Endothelial cell of umbilical vein (primary cell): ENCODE measurements at regions not wholly inside any gene's neighbourhood (a gene's known extent, or its start where the extent isn't known, plus 50 kb on each side); places are given as distances from the start of the nearest gene placed in this dataset.

ENCODE experiments used
- BruUV-seq: library from RNA; stranded (reverse); fragments of 400-500 nt; replicated peaks from 2 replicates; lab custom pipeline; 2021; lab: Mats Ljungman, UMichigan
- CTCF ChIA-PET: fragments of 300-600, 350-600 bp; sonication (Branson Sonifier 250); formaldehyde crosslinking; loops from one replicate; lab custom pipeline; 2021; ENCODE audit warnings: antibody characterized with exemption, inconsistent platforms; lab: Charles Lee
- POLR2A ChIA-PET: fragments of 300-600, 350-600 bp; sonication (Branson Sonifier 250); formaldehyde crosslinking; loops from one replicate; lab custom pipeline; 2021; ENCODE audit warnings: antibody characterized with exemption, inconsistent platforms; lab: Charles Lee
- DNase-seq: peaks from one replicate; pipeline ENCODE4 v3.0.0-alpha.2; 2011; ENCODE audit warnings: low read depth, low spot score
- FAIRE-seq: peaks from 2 replicates; lab custom pipeline; 2011; peaks lifted over from hg19 to GRCh38; lab: Jason Lieb, UNC
- H2AFZ ChIP-seq: 2 replicates; pipeline ENCODE4 v1.6.0; 2012; ENCODE audit warnings: low read depth, low read length, control low read depth, inconsistent platforms
- H3K27ac ChIP-seq: 2 replicates; pipeline ENCODE4 v1.5.1; 2011; ENCODE audit warnings: low read depth, mild to moderate bottlenecking, control low read depth, low read length, moderate library complexity; ENCODE audit not compliant: insufficient read depth
- H3K27me3 ChIP-seq, 2 experiments: 2 replicates each; pipeline versions ENCODE4 v1.6.0 to v1.6.1; 2011; ENCODE audit warnings: low read length in 2 of 2, mixed read lengths in 1 of 2; ENCODE audit not compliant: control insufficient read depth in 2 of 2, insufficient read depth in 2 of 2
- H3K36me3 ChIP-seq, 2 experiments: 2 replicates in 1 of 2; 3 replicates in 1 of 2; pipeline ENCODE4 v1.5.1; 2011; ENCODE audit warnings: low read length in 2 of 2, mild to moderate bottlenecking in 1 of 2, moderate library complexity in 1 of 2; ENCODE audit not compliant: control insufficient read depth in 2 of 2, insufficient read depth in 2 of 2; ENCODE audit errors: extremely low read depth in 1 of 2
- H3K4me1 ChIP-seq: 3 replicates; pipeline ENCODE4 v1.5.1; 2011; ENCODE audit warnings: mild to moderate bottlenecking, low read length; ENCODE audit not compliant: control insufficient read depth, insufficient read depth; ENCODE audit errors: extremely low read depth
- H3K4me2 ChIP-seq: 2 replicates; pipeline ENCODE4 v1.6.1; 2011; ENCODE audit warnings: low read length, control low read depth, mixed read lengths; ENCODE audit not compliant: insufficient read depth
- H3K4me3 ChIP-seq, 3 experiments: fragments of 200-600 bp in 1 of 3; sonication (generic), shearing (Covaris generic) in 1 of 3; replicated peaks in 1 of 3; 2 replicates each; pipeline ENCODE4 v1.5.1; 2011 to 2016; ENCODE audit warnings: control low read depth in 3 of 3, low read length in 3 of 3, mild to moderate bottlenecking in 2 of 3, inconsistent platforms in 1 of 3, low read depth in 1 of 3, moderate library complexity in 1 of 3; ENCODE audit not compliant: insufficient read depth in 1 of 3
- H3K79me2 ChIP-seq: 2 replicates; pipeline ENCODE4 v1.6.0; 2012; ENCODE audit warnings: low read length, inconsistent platforms; ENCODE audit not compliant: control insufficient read depth, insufficient read depth
- H3K9ac ChIP-seq: replicated peaks from 2 replicates; pipeline ENCODE3; 2011; ENCODE audit warnings: low read length, control low read depth; ENCODE audit not compliant: insufficient read depth; ENCODE audit errors: extremely low read depth
- H3K9me1 ChIP-seq: replicated peaks from 3 replicates; pipeline ENCODE4 v1.6.0; 2011; ENCODE audit warnings: mild to moderate bottlenecking, low read length; ENCODE audit not compliant: control insufficient read depth, insufficient read depth; ENCODE audit errors: extremely low read depth
- H3K9me3 ChIP-seq: replicated peaks from 2 replicates; pipeline ENCODE4 v1.5.1; 2012; ENCODE audit warnings: low read length, inconsistent platforms; ENCODE audit not compliant: control insufficient read depth, insufficient read depth
- H4K20me1 ChIP-seq: replicated peaks from 2 replicates; pipeline ENCODE3; 2011; ENCODE audit warnings: mild to moderate bottlenecking, low read length; ENCODE audit not compliant: control insufficient read depth, insufficient read depth; ENCODE audit errors: extremely low read depth
- CTCF ChIP-seq, 2 donors: IDR thresholded peaks; 1 replicate in 1 of 2; 2 replicates in 1 of 2; pipeline ENCODE4 v1.5.1; 2011; ENCODE audit warnings: low read length in 2 of 2, mild to moderate bottlenecking in 2 of 2, moderate library complexity in 2 of 2, control low read depth in 1 of 2, inconsistent platforms in 1 of 2, low read depth in 1 of 2; ENCODE audit not compliant: insufficient read depth in 1 of 2; ENCODE audit errors: extremely low read depth in 1 of 2
- EZH2 ChIP-seq: IDR thresholded peaks from 2 replicates; pipeline ENCODE4 v1.6.1; 2012; ENCODE audit warnings: borderline replicate concordance, low read depth, mild to moderate bottlenecking, moderate library complexity, low read length, inconsistent platforms; ENCODE audit not compliant: severe bottlenecking
- FOS ChIP-seq: IDR thresholded peaks from 2 replicates; pipeline ENCODE4 v1.6.1; 2011; ENCODE audit warnings: mild to moderate bottlenecking, low read length, moderate library complexity, borderline replicate concordance; ENCODE audit not compliant: insufficient read depth
- GATA2 ChIP-seq: IDR thresholded peaks from 2 replicates; pipeline ENCODE4 v1.7.0; 2011; ENCODE audit warnings: low read depth, mild to moderate bottlenecking, moderate library complexity, mixed read lengths, low read length; ENCODE audit not compliant: insufficient read length, insufficient read depth
- JUN ChIP-seq: IDR thresholded peaks from 2 replicates; pipeline ENCODE4 v1.6.1; 2011; ENCODE audit warnings: borderline replicate concordance, low read depth; ENCODE audit not compliant: insufficient read length, insufficient read depth
- MAX ChIP-seq: IDR thresholded peaks from 2 replicates; pipeline ENCODE4 v1.6.1; 2011; ENCODE audit not compliant: insufficient read depth, insufficient read length
- MYC ChIP-seq: IDR thresholded peaks from one replicate; pipeline ENCODE4 v1.6.1; 2011; ENCODE audit warnings: mild to moderate bottlenecking, low read depth, low read length
- POLR2A ChIP-seq: IDR thresholded peaks from 2 replicates; pipeline ENCODE4 v1.6.1; 2012; ENCODE audit warnings: low read depth, mild to moderate bottlenecking, control low read depth, low read length
- POLR2AphosphoS5 ChIP-seq: IDR thresholded peaks from 2 replicates; pipeline ENCODE4 v1.6.1; 2012; ENCODE audit warnings: low read depth, mild to moderate bottlenecking, control low read depth, low read length, moderate library complexity; ENCODE audit not compliant: insufficient read depth
- dilution Hi-C: fragments of 300-500 bp; cut with MboI; formaldehyde crosslinking; loops from one replicate; pipeline ENCODE4 v1.15.0; 2019; ENCODE audit warnings: low sequenced_read_pairs; ENCODE audit not compliant: extremely low pct_ligation_motif_present
- intact Hi-C: fragments of 100-400 bp; cut with micrococcal nuclease; formaldehyde crosslinking; loops from one replicate; pipeline ENCODE4 v1.10.0; 2022

GRCh38 chr6:100099189-100100074, 105.4 kb upstream of the MCHR2 start:
- POLR2A ChIA-PET = no interaction called here
- Histone ChIP-seq H4K20me1 (no peaks in the 10 kb centered on the region), H3K79me2 (no peaks in the 10 kb centered on the region), H3K9ac (no peak overlapping the region), H3K4me1 (no peaks in the 10 kb centered on the region), H3K4me3 (no peak overlapping the region), H3K36me3 (no peaks in the 10 kb centered on the region), H3K27me3 (peaks cover 8 to 34% of the 10 kb centered on the region in 2 experiments), H3K27ac (no peak overlapping the region), H3K9me3 (no peaks in the 10 kb centered on the region), H2AFZ (no peak overlapping the region), H3K4me2 (no peak overlapping the region), H3K9me1 (no peaks in the 10 kb centered on the region)
- CTCF ChIA-PET = interaction anchor here (0.7 to 6.5 kb wide), 16 partner anchors 11 to 667 kb away, joined by 3 to 172 read pairs (median 6); no protein-coding TSS in a partner anchor
- DNase-seq = peak; percentile 44
- intact Hi-C loops = loop anchor here (1.0 kb wide), 2 partner anchors 97 to 231 kb away; no protein-coding TSS in a partner anchor
- peak; percentile 55 for FAIRE-seq
- dilution Hi-C loops = loop anchor here (25.0 kb wide), 1 partner anchor 363 kb away; the partner anchor contains the start of gene SIM1
- TF ChIP-seq POLR2A (no peak), CTCF (IDR thresholded peaks at IDR 0.05; ENCODE audit: extremely low read depth in 1 of 2, insufficient read depth in 1 of 2, low read depth in 1 of 2, low read length in 2 of 2) (peak; percentile 26 to 27)
- BruUV-seq = no TSS peak

- Histone ChIP-seq H3K27me3 (peaks cover 5 to 25% of the 10 kb centered on the region in 2 experiments), H2AFZ (no peak overlapping the region), H3K36me3 (no peaks in the 10 kb centered on the region), H3K9me1 (no peaks in the 10 kb centered on the region), H3K4me2 (no peak overlapping the region), H4K20me1 (no peaks in the 10 kb centered on the region), H3K9me3 (no peaks in the 10 kb centered on the region), H3K4me1 (no peaks in the 10 kb centered on the region), H3K27ac (no peak overlapping the region), H3K9ac (no peak overlapping the region), H3K79me2 (no peaks in the 10 kb centered on the region), H3K4me3 (no peak overlapping the region)
- ChIA-PET CTCF (interaction anchor here (0.9 to 6.5 kb wide), 7 partner anchors 8 to 629 kb away, joined by 3 to 172 read pairs (median 4); no protein-coding TSS in a partner anchor), POLR2A (no interaction called here)
- no peak for FAIRE-seq
- DNase-seq = no peak
- no TSS peak for BruUV-seq
- dilution Hi-C loops (no loop called here), intact Hi-C loops (no loop called here)
- TF ChIP-seq POLR2AphosphoS5 = no peak
- no peak for TF ChIP-seq GATA2
- TF ChIP-seq EZH2 = no peak
- no peak for TF ChIP-seq FOS
- TF ChIP-seq POLR2A = no peak
- no peak for TF ChIP-seq MYC
- no peak for TF ChIP-seq JUN
- no peak for TF ChIP-seq MAX
- TF ChIP-seq CTCF (IDR thresholded peaks at IDR 0.05; ENCODE audit: extremely low read depth in 1 of 2, insufficient read depth in 1 of 2, low read depth in 1 of 2, low read length in 2 of 2) = no peak
Observed at GRCh38 chr6:100096936-100097335, 102.9 kb upstream of the MCHR2 start.
